IMR-90 (cell line): ENCODE measurements at regions not wholly inside any gene's neighbourhood (a gene's known extent, or its start where the extent isn't known, plus 50 kb on each side); places are given as distances from the start of the nearest gene placed in this dataset.

Experiments
- ATAC-seq: fragments of 200-7000 bp; cut with Tn5 transposase; 2 replicates; pipeline ENCODE4 v1.9.1; 2020; ENCODE audit warnings: low read depth, mild to moderate bottlenecking, moderate library complexity
- BruUV-seq: library from RNA; stranded (reverse); fragments of 400-500 nt; replicated peaks from 2 replicates; lab custom pipeline; 2021; lab: Mats Ljungman, UMichigan
- CTCF ChIA-PET: fragments of 300-600 bp; formaldehyde crosslinking; extraction: SDS; loops from one replicate; lab custom pipeline; 2021; ENCODE audit warnings: antibody characterized with exemption; lab: Yijun Ruan, JAX
- POLR2A ChIA-PET: fragments of 300-600 bp; sonication (Branson Sonifier 250); formaldehyde crosslinking; loops from one replicate; lab custom pipeline; 2022; ENCODE audit warnings: antibody characterized with exemption; ENCODE audit not compliant: unreplicated experiment; lab: Charles Lee
- DNase-seq: peaks from one replicate; pipeline ENCODE4 v3.0.0; 2013
- H2AFZ ChIP-seq: replicated peaks from 2 replicates; pipeline ENCODE3; 2013; ENCODE audit warnings: low read length, mild to moderate bottlenecking; ENCODE audit not compliant: poor library complexity
- H2AK5ac ChIP-seq: 2 replicates; pipeline ENCODE4 v1.6.1; 2013; ENCODE audit warnings: low read depth, low read length, inconsistent platforms
- H2AK9ac ChIP-seq: replicated peaks from 2 replicates; pipeline ENCODE3; 2013; ENCODE audit warnings: mild to moderate bottlenecking, low read depth, low read length, moderate library complexity; ENCODE audit not compliant: poor library complexity
- H2BK120ac ChIP-seq: 2 replicates; pipeline ENCODE4 v1.6.1; 2013; ENCODE audit warnings: low read depth, low read length, inconsistent platforms
- H2BK15ac ChIP-seq: 3 replicates; pipeline ENCODE4 v1.6.1; 2013; ENCODE audit warnings: low read depth, low read length, inconsistent platforms
- H2BK20ac ChIP-seq: 2 replicates; pipeline ENCODE4 v1.6.1; 2013; ENCODE audit warnings: low read depth, mild to moderate bottlenecking, inconsistent platforms, low read length, moderate library complexity
- H2BK5ac ChIP-seq: 2 replicates; pipeline ENCODE4 v1.6.1; 2013; ENCODE audit warnings: mild to moderate bottlenecking, low read depth, low read length, inconsistent platforms; ENCODE audit not compliant: poor library complexity, severe bottlenecking
- H3K14ac ChIP-seq: replicated peaks from 2 replicates; pipeline ENCODE4 v1.6.1; 2013; ENCODE audit warnings: low read depth, low read length, inconsistent platforms
- H3K18ac ChIP-seq: 2 replicates; pipeline ENCODE4 v1.6.1; 2013; ENCODE audit warnings: low read depth, low read length, control low read depth
- H3K23ac ChIP-seq: 2 replicates; pipeline ENCODE4 v1.6.1; 2013; ENCODE audit warnings: low read depth, low read length, inconsistent platforms
- H3K27ac ChIP-seq: 2 replicates; pipeline ENCODE4 v1.5.1; 2013; ENCODE audit warnings: mild to moderate bottlenecking, control low read depth, low read length; ENCODE audit not compliant: insufficient read depth
- H3K27me3 ChIP-seq: 2 replicates; pipeline ENCODE4 v1.6.1; 2013; ENCODE audit warnings: low read length; ENCODE audit not compliant: control insufficient read depth, insufficient read depth
- H3K36me3 ChIP-seq: 2 replicates; pipeline ENCODE4 v1.6.1; 2013; ENCODE audit warnings: low read length, mixed read lengths; ENCODE audit not compliant: control insufficient read depth, insufficient read depth
- H3K4ac ChIP-seq: 2 replicates; pipeline ENCODE4 v1.6.1; 2013; ENCODE audit warnings: low read depth, low read length, inconsistent platforms
- H3K4me1 ChIP-seq: 2 replicates; pipeline ENCODE4 v1.6.1; 2013; ENCODE audit warnings: low read length, mixed read lengths; ENCODE audit not compliant: control insufficient read depth, insufficient read depth
- H3K4me2 ChIP-seq: 2 replicates; pipeline ENCODE4 v1.6.1; 2013; ENCODE audit warnings: low read depth, mild to moderate bottlenecking, control low read depth, low read length, moderate library complexity
- H3K4me3 ChIP-seq: 2 replicates; pipeline ENCODE4 v1.5.1; 2013; ENCODE audit warnings: low read depth, mild to moderate bottlenecking, control low read depth, low read length, moderate library complexity; ENCODE audit not compliant: insufficient read depth
- H3K56ac ChIP-seq: 2 replicates; pipeline ENCODE4 v1.6.1; 2013; ENCODE audit warnings: low read length, inconsistent platforms; ENCODE audit not compliant: insufficient read depth; ENCODE audit errors: extremely low read depth
- H3K79me1 ChIP-seq, 2 experiments: 2 replicates each; pipeline ENCODE4 v1.6.1; 2013; ENCODE audit warnings: low read length in 2 of 2, inconsistent platforms in 1 of 2, low read depth in 1 of 2
- H3K9ac ChIP-seq: 2 replicates; pipeline ENCODE4 v1.6.1; 2013; ENCODE audit warnings: low read depth, low read length, control low read depth
- H3K9me1 ChIP-seq: 2 replicates; pipeline ENCODE4 v1.6.1; 2013; ENCODE audit warnings: low read length, inconsistent platforms; ENCODE audit not compliant: insufficient read depth
- H3K9me3 ChIP-seq: 2 replicates; pipeline ENCODE4 v1.6.1; 2013; ENCODE audit warnings: low read length; ENCODE audit not compliant: control insufficient read depth, insufficient read depth
- H4K20me1 ChIP-seq: 2 replicates; pipeline ENCODE4 v1.6.1; 2013; ENCODE audit warnings: low read length, inconsistent platforms; ENCODE audit not compliant: insufficient read depth
- H4K5ac ChIP-seq: 2 replicates; pipeline ENCODE4 v1.6.1; 2013; ENCODE audit warnings: mild to moderate bottlenecking, low read depth, low read length, control low read depth
- H4K8ac ChIP-seq, 2 experiments: 2 replicates each; pipeline ENCODE4 v1.6.1; 2013; ENCODE audit warnings: low read depth in 2 of 2, low read length in 2 of 2, control low read depth in 1 of 2, inconsistent platforms in 1 of 2
- H4K91ac ChIP-seq: 2 replicates; pipeline ENCODE4 v1.6.1; 2013; ENCODE audit warnings: low read depth, low read length, inconsistent platforms; ENCODE audit not compliant: insufficient read depth
- BHLHE40 ChIP-seq: fragments of 150-350 bp; IDR thresholded peaks from 2 replicates; pipeline ENCODE4 v1.6.1; 2016; ENCODE audit warnings: mild to moderate bottlenecking, low read depth, low read length
- CEBPB ChIP-seq: IDR thresholded peaks from 2 replicates; pipeline ENCODE4 v1.6.1; 2012; ENCODE audit warnings: low read depth, low read length, improper control_type of control experiment
- CHD1 ChIP-seq: IDR thresholded peaks from 2 replicates; pipeline ENCODE4 v1.6.1; 2012; ENCODE audit warnings: low read depth, low read length, improper control_type of control experiment
- CTCF ChIP-seq: conservative IDR thresholded peaks from 2 replicates; pipeline ENCODE4 v1.5.1; 2012; ENCODE audit warnings: mild to moderate bottlenecking, low read depth, low read length, improper control_type of control experiment
- ELK1 ChIP-seq: fragments of 150-350 bp; IDR thresholded peaks from 2 replicates; pipeline ENCODE4 v1.6.1; 2016; ENCODE audit warnings: low read depth, mild to moderate bottlenecking, low read length, moderate library complexity, borderline replicate concordance
- MAFK ChIP-seq: IDR thresholded peaks from 2 replicates; pipeline ENCODE4 v1.6.1; 2012; ENCODE audit warnings: low read depth, low read length, improper control_type of control experiment
- MAZ ChIP-seq: IDR thresholded peaks from 2 replicates; pipeline ENCODE4 v1.6.1; 2012; ENCODE audit warnings: low read depth, mild to moderate bottlenecking, low read length, improper control_type of control experiment, moderate library complexity, borderline replicate concordance
- MXI1 ChIP-seq: IDR thresholded peaks from 2 replicates; pipeline ENCODE4 v1.6.1; 2012; ENCODE audit warnings: low read depth, mild to moderate bottlenecking, low read length, moderate library complexity, borderline replicate concordance
- POLR2A ChIP-seq: IDR thresholded peaks from 2 replicates; pipeline ENCODE4 v1.6.1; 2012; ENCODE audit warnings: mild to moderate bottlenecking, low read depth, low read length
- RAD21 ChIP-seq: IDR thresholded peaks from 2 replicates; pipeline ENCODE4 v1.6.1; 2012; ENCODE audit warnings: low read length, improper control_type of control experiment
- RFX5 ChIP-seq: IDR thresholded peaks from 2 replicates; pipeline ENCODE4 v1.8.0; 2012; ENCODE audit warnings: low read depth, mild to moderate bottlenecking, low read length, moderate library complexity
- SMC3 ChIP-seq: fragments of 150-350 bp; IDR thresholded peaks from 2 replicates; pipeline ENCODE4 v1.6.1; 2016; ENCODE audit warnings: low read depth, mild to moderate bottlenecking, antibody characterized with exemption, low read length, moderate library complexity
- USF2 ChIP-seq: fragments of 150-350 bp; IDR thresholded peaks from 2 replicates; pipeline ENCODE4 v1.6.1; 2017; ENCODE audit warnings: mild to moderate bottlenecking, antibody characterized with exemption, low read length, low read depth
- WGBS, 2 experiments: methylation state at CpG; one replicate each; pipeline versions ENCODE4 v1.1.5 to v1.1.7; 2013; ENCODE audit warnings: missing lambda C conversion rate in 2 of 2; ENCODE audit not compliant: insufficient read length in 1 of 2; ENCODE audit errors: extremely low coverage in 2 of 2; 5-methylcytosine and 5-hydroxymethylcytosine counted together
- dilution Hi-C: fragments of 300-500 bp; cut with HindIII; formaldehyde crosslinking; loops from one replicate; pipeline ENCODE4 v1.14.3; 2018; ENCODE audit warnings: low sequenced_read_pairs; ENCODE audit not compliant: unreplicated experiment
- in situ Hi-C: fragments of 300-500 bp; cut with MboI; formaldehyde crosslinking; loops from 3 replicates; pipeline ENCODE4 v1.14.3; 2019; ENCODE audit warnings: low sequenced_read_pairs, inconsistent platforms, mixed read lengths
- intact Hi-C: fragments of 100-400 bp; cut with micrococcal nuclease; formaldehyde crosslinking; loops from 2 replicates; pipeline ENCODE4 v1.10.0; 2022

- H4K8ac ChIP-seq = no peak overlapping the region
- H4K20me1 ChIP-seq = no peaks in the 10 kb centered on the region
- no peak overlapping the region for H3K56ac ChIP-seq
- no peak overlapping the region for H2AK9ac ChIP-seq
- H3K23ac ChIP-seq = no peak overlapping the region
- no peak for TF ChIP-seq USF2
- no peak for TF ChIP-seq SMC3
- no peak for TF ChIP-seq CEBPB
- no peak for TF ChIP-seq CTCF
- TF ChIP-seq MAFK = no peak
- TF ChIP-seq BHLHE40 = no peak
- no peak for TF ChIP-seq RFX5
- no peak for TF ChIP-seq MXI1
- TF ChIP-seq RAD21 = no peak
- TF ChIP-seq CHD1 = no peak
- no peak for TF ChIP-seq ELK1
- no peak for TF ChIP-seq MAZ
- TF ChIP-seq POLR2A = no peak
- no peak overlapping the region for H2BK20ac ChIP-seq
- H3K36me3 ChIP-seq = no peaks in the 10 kb centered on the region
- DNase-seq (no peak), ATAC-seq (no peak)
- H4K5ac ChIP-seq = no peak overlapping the region
- H3K14ac ChIP-seq = no peak overlapping the region
- WGBS, 2 experiments = no CpG with 5 or more reads among the region's 8 CpGs
- no peak overlapping the region for H3K4me3 ChIP-seq
- ChIA-PET POLR2A (no interaction called here), CTCF (interaction anchor here (1.0 kb wide), 1 partner anchor 9 kb away, joined by 4 read pairs; no protein-coding TSS in a partner anchor)
- H2BK120ac ChIP-seq = no peak overlapping the region
- no peaks in the 10 kb centered on the region for H3K9me3 ChIP-seq
- no peaks in the 10 kb centered on the region for H3K27me3 ChIP-seq
- H3K4me1 ChIP-seq = no peaks in the 10 kb centered on the region
- H3K9ac ChIP-seq = no peak overlapping the region
- dilution Hi-C loops (no loop called here), intact Hi-C loops (no loop called here), in situ Hi-C loops (no loop called here)
- no peak overlapping the region for H3K4me2 ChIP-seq
- no peak overlapping the region for H2BK15ac ChIP-seq
- H3K18ac ChIP-seq = no peak overlapping the region
- BruUV-seq = no TSS peak
- no peaks in the 10 kb centered on the region for H3K9me1 ChIP-seq
- H4K91ac ChIP-seq = no peak overlapping the region
- no peaks in the 10 kb centered on the region for H3K79me1 ChIP-seq
- no peak overlapping the region for H2BK5ac ChIP-seq
- H3K27ac ChIP-seq = no peak overlapping the region
- no peak overlapping the region for H2AK5ac ChIP-seq
- H2AFZ ChIP-seq = no peak overlapping the region
- H3K4ac ChIP-seq = no peak overlapping the region
Observed at GRCh38 chr21:14303731-14304488, 79.0 kb downstream of the HSPA13 start.
